ENCODE measurements at regions not wholly inside any gene's neighbourhood (a gene's known extent, or its start where the extent isn't known, plus 50 kb on each side); places are given as distances from the start of the nearest gene placed in this dataset.

GRCh38 chr12:114134922-114135321 is 168.8 kb upstream of the RBM19 start:
- DNase-seq (ENCODE audit: extremely low read depth in 1 of 4, low spot score in 3 of 4) (no peak), FAIRE-seq (no peak), ATAC-seq (no peak)
- no peaks in the 10 kb centered on the region; a peak in 1 of 5 replicates for H3K27me3 ChIP-seq (ENCODE audit: control insufficient read depth in 2 of 2, insufficient read depth in 2 of 2, low read length in 2 of 2)
- no peak overlapping the region for H2AFZ ChIP-seq (ENCODE audit: low read depth, low read length)
- no TSS peak for BruUV-seq (replicated peaks)
- ChIA-PET CTCF (ENCODE audit: low intra/inter-chr PET ratio) (no interaction called here), POLR2A (no interaction called here)
- H3K9me3 ChIP-seq (replicated peaks; ENCODE audit: control insufficient read depth, insufficient read depth, low read depth, low read length): no peaks in the 10 kb centered on the region
- no peaks in the 10 kb centered on the region for H4K20me1 ChIP-seq (replicated peaks; ENCODE audit: control insufficient read depth, insufficient read depth, low read length)
- H3K4me3 ChIP-seq: no peak overlapping the region
- no peak overlapping the region for H3K27ac ChIP-seq (ENCODE audit: extremely low read depth, low read depth, low read length)
- no peaks in the 10 kb centered on the region for H3K4me1 ChIP-seq (replicated peaks in 1 of 2; ENCODE audit: control insufficient read depth in 2 of 2, insufficient read depth in 2 of 2, low read length in 2 of 2)
- no peak overlapping the region for H3K4me2 ChIP-seq (ENCODE audit: insufficient read depth, low read length)
- WGBS (ENCODE audit: insufficient coverage, low coverage, missing lambda C conversion rate): 0% methylated on average over 3 of the region's 3 CpGs
- in situ Hi-C loops (cut with MboI): no loop called here
- H3K36me3 ChIP-seq (ENCODE audit: control insufficient read depth, insufficient read depth, low read length): no peaks in the 10 kb centered on the region
- no peak overlapping the region for H3K9ac ChIP-seq (ENCODE audit: insufficient read depth in 1 of 2, low read depth in 2 of 2, low read length in 2 of 2)
- H3K79me2 ChIP-seq (ENCODE audit: control insufficient read depth, insufficient read depth, low read length): no peaks in the 10 kb centered on the region
- intact Hi-C loops (cut with micrococcal nuclease): no loop called here
- H3K9me1 ChIP-seq (ENCODE audit: control insufficient read depth, insufficient read depth, low read length): no peaks in the 10 kb centered on the region
- no peak for TF ChIP-seq MITF (IDR thresholded peaks at IDR 0.05)
- no peak for TF ChIP-seq SAFB2 (IDR thresholded peaks at IDR 0.05; ENCODE audit: borderline replicate concordance, low read depth, low read length, severe bottlenecking)
- TF ChIP-seq CREBBP (IDR thresholded peaks at IDR 0.05; ENCODE audit: low read depth, low read length): no peak
- TF ChIP-seq ZNF764 (CRISPR knock-in tag; IDR thresholded peaks at IDR 0.05; ENCODE audit: low read depth): no peak
- TF ChIP-seq SIRT6 (IDR thresholded peaks at IDR 0.05; ENCODE audit: low read depth, low read length): no peak
- no peak for TF ChIP-seq AFF4 (CRISPR knock-in tag; IDR thresholded peaks at IDR 0.05)
- no peak for TF ChIP-seq HES1 (IDR thresholded peaks at IDR 0.05; ENCODE audit: low read depth)
- TF ChIP-seq NCOR1 (IDR thresholded peaks at IDR 0.05): no peak
- TF ChIP-seq STAT5B (CRISPR knock-in tag; IDR thresholded peaks at IDR 0.05): no peak
- no peak for TF ChIP-seq BCL6 (CRISPR knock-in tag; IDR thresholded peaks at IDR 0.05)
- no peak for TF ChIP-seq ZBED1 (IDR thresholded peaks at IDR 0.05)
- TF ChIP-seq PBX2 (CRISPR knock-in tag; IDR thresholded peaks at IDR 0.05; ENCODE audit: low read depth): no peak
- TF ChIP-seq PBX2 (tag; conservative IDR thresholded peaks at IDR 0.05; ENCODE audit: low read depth): no peak
